ENCODE measurements at regions not wholly inside any gene's neighbourhood (a gene's known extent, or its start where the extent isn't known, plus 50 kb on each side); places are given as distances from the start of the nearest gene placed in this dataset.

GRCh38 chr9:11199335-11199734, 586.5 kb upstream of the PTPRD start:
- DNase-seq (ENCODE audit: low read depth), result no peak
- TF ChIP-seq CTCF (conservative IDR thresholded peaks at IDR 0.05; ENCODE audit: low read depth, low read length), result no peak
- H3K4me3 ChIP-seq (ENCODE audit: low read depth, low read length), result no peak overlapping the region

- no peak overlapping the region for H3K4me3 ChIP-seq (ENCODE audit: low read depth, low read length)
- no peak for DNase-seq (ENCODE audit: low read depth)
- TF ChIP-seq CTCF (conservative IDR thresholded peaks at IDR 0.05; ENCODE audit: low read depth, low read length), result no peak
These were observed 591.7 kb upstream of the PTPRD start for GRCh38 chr9:11204521-11204920.

GRCh38 chr9:11206925-11207324, 594.1 kb upstream of the PTPRD start:
- no peak for DNase-seq (ENCODE audit: low read depth)
- TF ChIP-seq CTCF (conservative IDR thresholded peaks at IDR 0.05; ENCODE audit: low read depth, low read length), result no peak
- H3K4me3 ChIP-seq (ENCODE audit: low read depth, low read length), result no peak overlapping the region

- no peak for TF ChIP-seq CTCF (conservative IDR thresholded peaks at IDR 0.05; ENCODE audit: low read depth, low read length)
- H3K4me3 ChIP-seq (ENCODE audit: low read depth, low read length), result no peak overlapping the region
- DNase-seq (ENCODE audit: low read depth), result no peak
These were observed 620.9 kb upstream of the PTPRD start for GRCh38 chr9:11233696-11234095.

GRCh38 chr9:11235061-11235460, 622.3 kb upstream of the PTPRD start:
- TF ChIP-seq CTCF (conservative IDR thresholded peaks at IDR 0.05; ENCODE audit: low read depth, low read length), result no peak
- DNase-seq (ENCODE audit: low read depth), result no peak
- H3K4me3 ChIP-seq (ENCODE audit: low read depth, low read length), result no peak overlapping the region

GRCh38 chr9:11241779-11242178, 629.0 kb upstream of the PTPRD start:
- TF ChIP-seq CTCF (conservative IDR thresholded peaks at IDR 0.05; ENCODE audit: low read depth, low read length), result no peak
- no peak for DNase-seq (ENCODE audit: low read depth)
- no peak overlapping the region for H3K4me3 ChIP-seq (ENCODE audit: low read depth, low read length)

GRCh38 chr9:11257992-11258391, 645.2 kb upstream of the PTPRD start:
- DNase-seq (ENCODE audit: low read depth), result no peak
- TF ChIP-seq CTCF (conservative IDR thresholded peaks at IDR 0.05; ENCODE audit: low read depth, low read length), result no peak
- H3K4me3 ChIP-seq (ENCODE audit: low read depth, low read length), result no peak overlapping the region
